GM18909 (cell line): ENCODE measurements at regions not wholly inside any gene's neighbourhood (a gene's known extent, or its start where the extent isn't known, plus 50 kb on each side); places are given as distances from the start of the nearest gene placed in this dataset.
"Not testable (repeated sequence)": the region's sequence is repeated elsewhere in the genome, so short reads cannot be mapped to it uniquely, and the experiment has no call there.

Source experiments
- ATAC-seq: cut with Tn5 transposase; IDR thresholded peaks from one replicate; pipeline ENCODE4 v1.9.1; 2021; ENCODE audit warnings: mild to moderate bottlenecking; ENCODE audit not compliant: unreplicated experiment, poor library complexity

- no peak for ATAC-seq
Measured at GRCh38 chr12:105479710-105480109, 149.2 kb downstream of the C12orf75 start.

- ATAC-seq, result no peak
Measured at GRCh38 chr12:105480162-105480561, 149.7 kb downstream of the C12orf75 start.

- no peak for ATAC-seq
Measured at GRCh38 chr12:105481392-105482300, 151.2 kb downstream of the C12orf75 start.

GRCh38 chr12:105482951-105483350 lies 152.5 kb downstream of the C12orf75 start:
- ATAC-seq, result no peak

- no peak for ATAC-seq
Measured at GRCh38 chr12:105483691-105484090, 153.2 kb downstream of the C12orf75 start.

- no peak for ATAC-seq
Measured at GRCh38 chr12:105485321-105485910, 154.9 kb downstream of the C12orf75 start.

- ATAC-seq, result no peak
Measured at GRCh38 chr12:105485921-105486320, 155.4 kb downstream of the C12orf75 start.

GRCh38 chr12:105487963-105488362 lies 157.5 kb downstream of the C12orf75 start:
- no peak for ATAC-seq

GRCh38 chr12:105492591-105493545 lies 162.4 kb downstream of the C12orf75 start:
- no peak for ATAC-seq

GRCh38 chr12:105499205-105499604 lies 168.7 kb downstream of the C12orf75 start:
- ATAC-seq, result no peak

GRCh38 chr12:105500676-105501075 lies 170.2 kb downstream of the C12orf75 start:
- not testable (repeated sequence) for ATAC-seq

GRCh38 chr12:105502426-105502930 lies 172.0 kb downstream of the C12orf75 start:
- no peak for ATAC-seq

GRCh38 chr12:105503619-105504018 lies 173.1 kb downstream of the C12orf75 start:
- ATAC-seq, result no peak

- no peak for ATAC-seq
Measured at GRCh38 chr12:105504286-105504685, 173.8 kb downstream of the C12orf75 start.

- ATAC-seq, result no peak
Measured at GRCh38 chr12:105506678-105507310, 176.3 kb downstream of the C12orf75 start.

- no peak for ATAC-seq
Measured at GRCh38 chr12:105507311-105508038, 177.0 kb downstream of the C12orf75 start.

GRCh38 chr12:105508096-105508495 lies 177.6 kb downstream of the C12orf75 start:
- ATAC-seq, result no peak

- ATAC-seq, result no peak
Measured at GRCh38 chr12:105510526-105510925, 180.0 kb downstream of the C12orf75 start.

- not testable (repeated sequence) for ATAC-seq
Measured at GRCh38 chr12:105512861-105513260, 182.4 kb downstream of the C12orf75 start.
